HG03520 (cell line): ENCODE measurements at regions not wholly inside any gene's neighbourhood (a gene's known extent, or its start where the extent isn't known, plus 50 kb on each side); places are given as distances from the start of the nearest gene placed in this dataset.

ENCODE experiments used
- ATAC-seq: cut with Tn5 transposase; IDR thresholded peaks from one replicate; pipeline ENCODE4 v1.9.1; 2021; ENCODE audit warnings: mild to moderate bottlenecking, moderate library complexity; ENCODE audit not compliant: unreplicated experiment

DNA sequence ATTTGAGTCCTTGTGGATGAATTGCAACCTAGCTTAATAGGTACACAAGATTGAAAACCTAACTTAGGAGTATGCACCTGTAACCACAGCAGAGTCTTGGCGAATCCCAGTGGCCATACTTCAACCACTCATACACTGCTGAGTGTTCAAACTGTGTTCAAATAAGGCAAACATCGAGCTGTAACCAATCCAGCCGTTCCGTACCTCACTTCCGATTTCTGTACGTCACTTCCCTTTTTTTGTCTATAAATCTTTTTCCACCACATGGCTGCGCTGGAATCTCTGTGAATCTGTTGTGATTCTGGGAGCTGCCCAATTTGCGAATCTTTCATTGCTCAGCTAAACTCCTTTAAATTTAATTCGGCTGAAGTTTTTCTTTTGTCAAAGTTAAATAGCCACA lies 190.6 kb downstream of the MAF start:
- ATAC-seq = no peak

DNA sequence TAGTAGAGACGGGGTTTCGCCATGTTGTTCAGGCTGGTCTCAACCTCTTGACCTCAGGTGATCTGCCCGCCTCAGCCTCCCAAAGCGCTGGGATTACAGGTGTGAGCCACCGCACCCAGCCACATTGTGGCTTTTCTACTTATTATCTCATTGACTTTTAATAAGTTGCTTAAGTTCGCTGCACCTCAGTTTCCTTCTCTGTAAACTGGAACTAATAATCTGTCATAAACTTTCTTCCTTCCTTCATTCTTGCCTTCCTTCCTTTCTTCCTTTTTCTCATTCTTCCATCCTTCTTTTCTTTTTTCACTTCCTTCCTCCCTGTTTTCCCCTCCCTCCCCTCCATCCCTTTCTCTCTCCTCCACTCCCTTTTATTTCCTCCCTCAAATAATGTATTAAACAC lies 192.2 kb downstream of the MAF start:
- ATAC-seq = no peak

DNA sequence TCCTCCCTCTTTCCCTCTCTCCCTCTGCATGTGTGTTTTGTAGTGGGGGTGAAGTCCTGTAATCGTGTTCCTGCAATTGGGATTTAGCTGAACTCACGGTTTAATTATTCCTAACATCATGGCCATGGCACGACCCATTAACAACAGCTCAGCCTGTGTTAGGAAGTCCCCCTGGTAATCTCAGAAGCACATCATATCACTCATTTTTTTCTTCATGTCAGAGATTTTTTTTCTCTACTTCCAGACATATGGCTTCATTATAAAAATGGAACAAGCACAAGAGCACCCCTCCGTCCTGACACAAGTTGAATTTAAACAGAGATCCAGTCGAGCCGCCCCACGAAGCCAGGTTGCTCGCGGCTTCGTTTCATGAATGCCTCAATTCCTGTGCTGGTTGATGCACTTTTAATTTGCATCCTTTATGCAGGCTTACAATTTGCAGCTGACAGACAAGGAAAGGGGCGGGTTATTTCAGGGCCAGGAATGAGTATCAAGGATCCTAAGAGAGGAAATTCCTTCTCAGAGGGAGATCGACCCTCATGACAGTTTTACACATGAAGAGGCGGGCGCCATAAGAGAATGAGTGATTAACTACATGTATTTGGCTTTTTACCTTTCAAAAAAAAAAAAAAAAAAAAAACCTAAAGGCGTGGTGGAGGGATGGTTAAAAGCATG lies 192.9 kb downstream of the MAF start:
- no peak for ATAC-seq

DNA sequence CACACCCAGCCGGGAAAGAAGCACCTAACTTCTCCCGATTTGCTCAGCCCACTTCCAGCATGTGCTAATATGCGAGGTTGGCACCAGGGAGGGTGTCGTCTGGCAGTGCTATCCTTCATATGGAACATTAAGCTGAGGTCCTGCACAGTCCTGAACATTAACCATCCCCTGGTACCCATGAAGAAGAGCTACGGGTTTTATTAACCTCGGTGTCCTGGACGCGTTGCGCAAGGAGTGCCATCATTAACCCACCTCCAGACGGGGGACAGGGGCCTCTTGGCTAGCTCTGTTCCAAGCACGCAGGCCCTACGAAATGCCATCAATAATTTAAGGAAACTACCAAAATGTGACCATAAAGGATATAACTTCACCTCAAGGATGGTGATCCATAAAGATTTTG lies 193.5 kb downstream of the MAF start:
- ATAC-seq = no peak

DNA sequence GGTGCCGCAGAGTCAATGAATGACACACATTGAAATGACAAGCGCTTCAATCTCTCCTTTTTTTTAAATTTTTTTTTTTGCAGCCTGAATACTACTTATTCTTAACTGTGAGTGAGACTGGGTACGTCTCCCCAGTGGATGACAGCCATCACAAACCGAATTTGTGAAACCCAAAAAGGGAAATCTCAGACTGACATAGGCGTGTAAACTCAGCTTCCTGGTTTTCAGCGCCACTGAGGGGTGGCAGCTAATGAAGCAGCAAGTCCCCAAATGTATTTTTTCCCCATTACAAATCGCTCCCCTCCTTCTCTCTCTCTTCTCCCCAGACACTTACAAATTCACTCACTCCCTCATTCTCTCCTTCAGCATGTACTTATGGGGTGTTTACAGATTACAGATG lies 196.0 kb downstream of the MAF start:
- ATAC-seq = no peak

DNA sequence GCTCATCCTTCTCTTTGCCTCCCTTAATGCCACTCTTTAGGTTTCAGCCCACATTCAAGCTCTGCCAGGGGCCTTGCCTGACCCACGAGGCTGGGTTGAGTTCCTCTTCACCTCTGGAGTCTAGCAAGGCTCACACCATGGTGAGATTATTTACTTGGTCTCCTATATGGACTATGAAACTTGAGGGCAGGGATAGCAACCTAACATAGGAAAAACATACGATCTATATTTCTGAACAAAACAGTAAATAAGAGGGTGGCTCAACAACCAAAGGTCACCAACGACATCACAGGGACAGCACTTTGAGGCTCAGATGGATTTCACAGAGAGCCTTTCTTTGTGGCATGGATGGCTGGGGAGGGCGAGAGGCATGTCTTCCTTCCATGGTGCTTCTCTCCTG lies 197.0 kb downstream of the MAF start:
- ATAC-seq = no peak

DNA sequence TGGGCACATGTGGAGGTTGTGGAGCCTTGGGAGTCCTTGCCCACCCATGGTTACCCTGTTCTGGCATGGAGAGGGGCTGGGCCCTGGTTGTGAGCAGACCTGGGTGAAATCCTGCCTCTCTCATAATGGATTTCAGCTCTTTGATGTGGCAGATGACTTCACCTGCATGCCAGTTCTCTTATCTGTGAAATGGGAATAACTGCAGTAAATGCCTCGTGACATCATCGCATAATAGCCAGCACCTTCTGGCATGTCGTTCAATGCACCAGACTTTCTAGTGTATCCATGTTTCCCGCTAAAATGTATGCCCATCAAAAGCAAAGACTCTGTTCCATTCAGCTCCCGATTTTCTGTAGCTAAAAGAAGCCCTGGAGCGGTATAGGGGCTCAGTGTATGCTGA lies 197.6 kb downstream of the MAF start:
- no peak for ATAC-seq

DNA sequence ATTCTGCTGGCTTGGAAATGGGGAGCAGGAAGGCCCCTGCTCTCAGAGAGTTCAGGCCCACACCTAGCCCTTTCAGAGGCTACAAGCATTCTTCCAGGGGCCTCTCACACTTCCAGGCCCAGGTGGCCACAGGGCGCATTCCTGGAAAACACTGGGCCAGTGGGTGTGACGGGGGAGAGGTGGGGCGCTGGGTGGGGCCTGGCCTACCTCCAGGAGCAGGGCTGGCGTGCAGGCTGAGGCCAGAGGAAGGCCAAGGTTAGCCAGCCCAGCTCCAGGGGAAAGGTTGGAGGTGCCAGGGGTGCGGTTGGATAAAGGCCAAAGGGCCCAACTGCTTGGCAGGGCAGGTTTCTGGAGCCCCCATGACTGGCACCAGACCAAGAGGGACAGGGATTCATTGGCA lies 198.2 kb downstream of the MAF start:
- no peak for ATAC-seq

DNA sequence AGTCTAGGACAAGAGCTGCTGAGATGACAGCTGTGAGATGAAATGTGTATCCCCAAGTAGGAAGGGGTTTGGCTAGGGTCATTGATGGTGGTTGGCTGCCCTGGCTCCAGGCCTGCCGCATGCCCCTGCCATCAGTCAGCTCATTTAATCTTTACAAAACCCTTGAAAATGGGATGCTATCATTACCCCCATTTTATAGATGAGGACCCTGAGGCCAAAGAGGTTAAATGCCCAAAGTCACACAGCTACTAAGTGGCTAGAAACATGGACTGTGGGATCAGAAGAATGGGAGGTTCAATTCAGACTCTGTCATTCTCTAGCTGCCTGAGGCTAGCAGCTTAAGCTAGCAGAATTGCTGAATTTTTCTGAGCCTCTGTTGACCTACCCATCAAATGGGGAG lies 198.8 kb downstream of the MAF start:
- no peak for ATAC-seq

DNA sequence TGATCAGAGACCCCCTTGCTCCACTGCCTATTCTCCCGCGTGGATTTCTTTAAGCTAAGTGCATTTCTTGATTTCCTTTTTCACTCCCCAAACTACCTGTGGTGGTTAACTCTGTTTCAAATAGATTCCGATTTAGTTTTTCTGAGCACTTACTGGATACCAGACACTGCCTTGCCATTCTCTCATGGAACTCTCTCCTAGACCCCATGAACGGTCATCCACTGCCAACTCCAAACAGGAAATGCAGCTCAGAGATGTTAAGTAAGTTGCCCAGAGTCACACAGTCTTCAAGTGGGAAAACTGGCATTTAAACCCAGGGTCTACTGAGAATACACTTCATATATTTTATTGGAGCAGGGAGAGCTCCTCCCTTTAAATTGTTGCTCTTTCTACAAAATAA lies 199.4 kb downstream of the MAF start:
- ATAC-seq = no peak

DNA sequence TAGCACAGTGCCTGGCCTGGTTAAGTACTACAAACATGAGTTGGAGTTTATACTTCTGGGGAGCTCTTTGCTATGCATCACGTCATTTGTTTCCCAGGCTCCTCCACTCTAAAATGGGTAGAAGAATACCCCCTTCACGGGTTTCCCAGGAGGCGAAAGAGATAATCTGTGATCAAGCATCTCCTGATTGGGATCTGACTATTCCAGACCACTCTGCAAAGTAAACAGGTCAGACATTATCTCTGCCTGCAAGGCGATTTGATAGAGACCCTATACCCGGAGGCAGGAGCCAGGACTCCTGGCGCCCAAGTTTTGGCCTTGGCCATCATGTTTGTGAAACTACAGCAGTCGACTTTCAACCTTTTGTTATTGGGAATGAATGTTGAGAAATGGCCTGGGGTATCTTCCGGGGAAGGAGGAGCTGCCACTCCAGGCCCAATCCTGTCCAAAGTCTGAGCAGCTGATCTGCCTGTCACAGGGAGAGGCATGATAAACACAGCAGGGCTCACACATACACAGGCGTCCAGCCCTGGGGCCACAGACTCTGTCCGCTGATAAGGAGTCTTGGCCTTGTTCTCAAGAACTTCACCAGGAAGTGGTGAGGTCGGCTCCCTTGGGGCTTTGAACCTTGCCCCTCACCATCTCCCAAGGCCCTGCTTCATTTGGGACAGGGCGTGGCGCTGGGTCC lies 199.9 kb downstream of the MAF start:
- no peak for ATAC-seq

DNA sequence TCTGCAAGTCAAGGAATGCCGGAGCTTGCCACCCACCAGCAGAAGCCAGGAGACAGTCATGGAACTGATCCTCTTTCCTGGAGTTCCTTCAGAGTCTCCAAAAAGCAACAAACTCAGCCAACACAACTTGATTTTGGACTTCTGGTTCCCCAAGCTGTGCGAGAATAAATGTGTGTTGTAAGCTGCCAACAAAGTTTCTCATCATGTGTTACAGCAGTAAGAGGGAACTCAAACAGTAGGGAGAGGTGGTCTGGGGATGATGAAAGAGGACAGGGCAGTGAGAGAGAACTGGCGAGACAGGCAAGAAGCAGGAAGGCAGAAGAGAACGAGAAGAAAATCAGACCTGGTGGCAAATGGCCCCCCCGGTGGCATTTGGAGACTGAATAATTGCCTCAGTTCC lies 204.9 kb downstream of the MAF start:
- ATAC-seq = no peak

DNA sequence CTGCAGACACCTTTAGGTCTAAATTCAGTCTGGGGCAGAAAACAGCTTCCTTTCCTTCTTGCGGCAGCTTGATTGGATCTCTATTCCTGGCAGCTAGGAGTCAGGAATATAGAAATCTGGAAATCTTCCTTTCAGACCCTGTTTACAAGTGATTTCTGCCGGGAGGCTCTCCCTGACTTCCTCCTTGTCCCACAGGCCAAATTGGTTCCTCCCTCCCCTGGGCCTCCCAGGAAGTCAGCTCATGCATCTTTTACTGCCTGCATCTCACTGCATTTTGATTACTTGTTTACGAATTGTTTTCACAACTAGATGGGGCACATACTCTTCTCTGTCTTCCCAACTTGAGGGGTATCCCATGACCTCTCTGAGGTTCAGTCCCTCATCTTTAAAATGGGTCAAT lies 206.3 kb downstream of the MAF start:
- ATAC-seq = no peak

DNA sequence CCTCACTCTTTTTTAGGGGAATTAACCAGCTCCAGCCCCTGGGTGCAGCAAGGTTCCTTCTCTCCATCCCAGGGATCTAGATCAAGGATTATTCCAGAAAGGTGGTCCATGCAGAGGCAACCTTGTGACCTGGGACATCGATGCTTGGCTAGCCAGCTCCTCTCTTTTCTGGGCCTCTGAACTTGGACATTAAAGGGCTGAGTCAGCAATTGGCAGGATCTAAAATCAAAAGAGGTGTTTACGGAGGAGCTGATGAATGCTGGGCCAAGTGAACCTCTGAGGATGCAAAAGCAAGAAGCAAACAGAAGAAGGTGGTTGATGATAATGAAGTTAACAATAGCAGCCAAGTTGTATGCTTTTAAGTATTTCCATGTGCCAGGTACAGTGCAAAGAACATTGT lies 207.0 kb downstream of the MAF start:
- ATAC-seq = no peak

DNA sequence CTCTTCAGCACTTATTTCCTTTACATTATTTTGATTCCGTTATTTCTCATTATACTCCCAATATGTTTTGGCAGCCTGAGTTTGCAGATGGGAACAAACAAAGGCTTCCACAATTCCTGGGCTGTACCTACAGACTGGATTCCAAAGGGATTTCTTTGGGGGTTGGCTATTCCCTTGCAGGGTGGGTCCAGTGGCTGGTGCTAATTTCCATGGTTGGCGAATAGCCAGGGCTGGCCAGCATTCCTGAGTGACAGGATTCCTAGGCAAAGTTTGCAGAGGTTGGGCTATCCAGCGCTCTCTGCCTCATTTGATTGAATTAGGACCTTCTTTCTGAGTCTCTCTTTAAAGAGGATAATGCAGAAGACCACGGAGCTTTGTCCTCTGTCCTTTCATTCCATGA lies 207.4 kb downstream of the MAF start:
- no peak for ATAC-seq

DNA sequence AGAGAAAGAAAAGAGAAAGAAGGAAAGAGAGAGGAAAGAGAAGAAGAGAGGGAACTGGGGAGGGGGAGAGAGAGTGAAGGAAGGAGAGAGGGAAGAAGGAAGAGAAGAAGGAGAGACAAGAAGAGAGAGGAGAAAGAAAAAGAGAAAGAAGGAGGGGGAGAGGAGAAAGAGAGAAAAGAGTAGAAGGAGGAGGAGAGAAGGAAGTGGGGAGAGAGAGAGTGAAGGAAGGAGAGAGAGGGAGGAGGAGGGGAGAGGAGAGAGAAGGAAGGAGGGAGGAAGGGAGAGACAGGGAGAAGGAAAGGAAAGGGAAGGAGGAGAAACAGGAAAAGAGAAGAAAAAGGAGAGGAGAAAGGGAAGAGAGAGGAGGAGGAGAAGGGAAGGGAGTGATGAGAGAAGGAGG lies 208.5 kb downstream of the MAF start:
- no peak for ATAC-seq

DNA sequence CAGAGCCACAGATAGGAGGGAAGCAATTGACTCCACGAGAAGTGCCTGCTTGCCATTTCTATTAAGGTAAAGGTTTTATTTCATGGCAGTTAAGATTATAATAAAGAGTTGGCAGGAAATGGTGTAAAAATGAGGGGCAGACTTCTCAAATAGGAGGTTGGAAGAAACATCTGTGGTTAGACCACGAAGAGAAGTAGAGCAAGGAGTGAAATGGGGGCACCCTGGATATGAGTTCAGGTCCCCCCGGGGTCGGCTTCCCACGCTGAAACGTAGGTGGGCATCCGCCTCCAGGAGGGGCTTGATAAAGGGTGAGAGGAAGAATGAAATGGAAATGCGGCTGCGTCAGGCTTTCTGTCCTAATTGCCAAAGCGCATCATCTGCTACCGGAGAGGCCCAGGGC lies 209.1 kb downstream of the MAF start:
- no peak for ATAC-seq

DNA sequence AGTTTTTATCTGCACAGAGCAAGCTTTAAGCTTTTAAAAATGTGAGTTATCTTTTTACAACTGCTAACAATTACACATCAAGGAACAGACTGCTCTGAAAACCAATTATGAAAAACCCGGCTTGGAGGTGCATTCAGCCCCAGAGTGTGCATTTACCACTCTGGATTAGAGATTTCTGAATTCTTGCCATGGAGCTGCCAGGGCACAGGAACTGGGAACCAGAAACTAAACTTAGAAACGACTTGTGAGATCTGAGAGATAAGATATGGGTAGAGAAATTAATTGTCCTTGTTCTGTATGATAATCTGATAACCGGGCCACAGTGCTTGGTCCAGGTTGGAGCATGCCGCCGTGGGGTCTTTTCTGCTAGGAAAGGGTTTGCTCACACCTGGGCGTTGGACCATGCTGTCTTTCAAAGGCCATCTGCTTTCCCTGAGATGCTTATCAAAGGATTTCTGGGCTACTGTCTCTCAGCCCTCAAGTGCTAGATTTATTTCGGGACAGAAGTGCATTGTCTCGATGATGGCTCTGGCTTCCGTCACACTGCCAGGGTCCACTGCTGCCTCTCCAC lies 210.0 kb downstream of the MAF start:
- ATAC-seq = no peak

DNA sequence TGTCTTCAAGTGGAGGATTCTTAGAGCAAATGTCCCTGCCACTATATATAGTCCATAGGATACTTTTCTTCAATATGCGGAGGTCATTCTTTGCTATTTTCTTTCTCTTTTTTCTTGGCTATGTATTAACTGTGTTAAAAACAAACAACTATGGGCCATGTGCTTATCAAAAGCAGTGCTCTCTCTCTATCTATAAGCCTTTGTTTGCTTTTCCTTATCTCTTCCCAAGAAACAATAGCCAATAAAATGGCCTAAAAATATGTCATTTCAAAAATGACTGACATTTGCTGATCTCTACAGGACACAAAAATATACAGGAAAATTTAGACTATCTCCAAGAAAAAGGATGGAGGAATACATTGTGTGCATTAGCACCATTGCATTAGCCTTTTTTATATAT lies 212.1 kb downstream of the MAF start:
- ATAC-seq = no peak

DNA sequence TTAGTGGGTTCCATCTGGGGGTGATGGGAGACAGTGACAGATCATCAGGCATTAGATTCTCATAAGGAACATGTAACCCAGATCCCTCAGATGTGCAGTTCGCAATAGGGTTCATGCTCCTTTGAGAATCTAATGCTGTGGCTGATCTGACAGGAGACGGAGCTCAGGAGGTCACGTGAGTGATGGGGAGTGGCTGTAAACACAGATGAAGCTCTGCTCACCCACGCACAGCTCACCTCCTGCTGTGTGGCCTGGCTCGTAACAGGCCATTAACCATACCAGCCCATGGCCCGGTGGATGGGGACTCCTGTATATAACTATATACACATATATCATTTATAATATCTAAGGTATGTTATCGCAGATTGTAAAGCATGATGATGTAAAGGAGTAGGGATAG lies 214.2 kb downstream of the MAF start:
- no peak for ATAC-seq

DNA sequence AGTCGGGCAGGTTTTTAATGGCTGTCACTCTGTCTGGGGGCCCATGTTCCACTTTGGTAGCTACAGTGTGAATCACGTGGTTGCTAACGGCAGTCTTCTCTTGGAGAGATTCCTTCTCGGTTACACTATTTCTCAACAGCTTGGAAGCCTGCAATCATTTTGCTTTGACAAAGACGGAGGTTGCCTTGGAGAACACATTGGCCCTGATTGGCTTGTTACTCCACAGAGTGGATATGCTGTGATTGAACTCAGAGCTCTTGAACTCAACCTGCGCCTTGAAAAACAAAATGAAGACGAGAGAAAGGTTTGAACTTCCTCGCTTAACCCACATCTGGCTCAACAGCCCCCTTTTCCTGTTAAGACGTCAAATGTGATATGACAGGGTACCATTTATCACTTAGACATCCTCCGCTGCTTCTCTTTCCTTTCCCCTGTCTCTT lies 218.9 kb downstream of the MAF start:
- no peak for ATAC-seq

DNA sequence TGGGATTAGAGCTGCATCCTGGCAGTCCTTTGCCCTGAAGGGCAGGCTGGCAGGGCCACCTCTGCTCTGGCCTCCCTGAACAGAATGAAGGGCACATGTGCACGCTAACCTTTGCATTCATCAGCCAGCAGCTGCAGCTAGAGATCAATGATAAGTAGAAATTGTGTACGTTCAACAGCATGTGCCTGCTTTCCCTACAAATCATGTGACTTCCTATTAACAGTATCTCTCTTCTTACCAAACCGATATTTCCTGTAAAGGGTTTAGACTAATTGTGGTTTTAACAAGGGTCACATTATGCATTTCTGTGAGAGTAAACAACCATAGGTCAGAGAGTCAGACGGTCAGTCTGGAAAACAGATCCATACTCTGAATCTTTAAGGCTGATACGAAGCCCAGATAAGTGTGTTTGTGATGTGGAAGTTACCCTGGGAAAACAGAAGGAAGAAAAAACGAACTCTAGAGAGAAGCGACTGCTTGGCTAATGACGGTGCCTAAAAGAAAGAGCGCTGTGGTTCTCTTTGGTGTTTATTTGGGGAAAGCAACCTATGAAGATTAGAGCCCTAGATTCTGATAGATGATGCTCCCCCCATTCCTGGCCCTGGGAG lies 219.4 kb downstream of the MAF start:
- ATAC-seq = no peak
